ENCODE measurements at regions not wholly inside any gene's neighbourhood (a gene's known extent, or its start where the extent isn't known, plus 50 kb on each side); places are given as distances from the start of the nearest gene placed in this dataset.

DNA sequence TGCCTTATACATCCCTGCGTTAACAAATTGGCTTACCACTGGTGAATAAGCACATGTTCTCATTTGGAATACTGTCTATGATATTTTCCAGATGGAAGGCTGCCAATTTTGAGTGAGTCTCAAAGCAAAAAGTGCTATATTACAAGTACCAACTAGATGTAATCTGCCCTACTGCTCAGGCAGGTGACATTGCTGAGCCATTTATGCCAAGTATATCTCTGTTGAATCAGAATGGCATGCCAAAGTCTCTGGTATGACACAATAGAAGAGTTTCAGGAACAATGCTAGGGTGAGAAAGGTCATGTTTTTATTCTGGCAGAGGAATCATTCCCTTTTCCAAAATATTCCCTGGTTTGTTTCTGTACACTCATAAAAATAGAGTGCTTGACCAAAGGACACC, 356.5 kb downstream of the CDH9 start:
- H3K27ac Mint-ChIP-seq = no peak overlapping the region
- DNase-seq (ENCODE audit: extremely low spot score, unreplicated experiment) = no peak
- no peaks in the 10 kb centered on the region for H3K4me1 Mint-ChIP-seq (ENCODE audit: unreplicated experiment)
- H3K9me3 Mint-ChIP-seq = no peaks in the 10 kb centered on the region
- TF ChIP-seq, protein P1, sequence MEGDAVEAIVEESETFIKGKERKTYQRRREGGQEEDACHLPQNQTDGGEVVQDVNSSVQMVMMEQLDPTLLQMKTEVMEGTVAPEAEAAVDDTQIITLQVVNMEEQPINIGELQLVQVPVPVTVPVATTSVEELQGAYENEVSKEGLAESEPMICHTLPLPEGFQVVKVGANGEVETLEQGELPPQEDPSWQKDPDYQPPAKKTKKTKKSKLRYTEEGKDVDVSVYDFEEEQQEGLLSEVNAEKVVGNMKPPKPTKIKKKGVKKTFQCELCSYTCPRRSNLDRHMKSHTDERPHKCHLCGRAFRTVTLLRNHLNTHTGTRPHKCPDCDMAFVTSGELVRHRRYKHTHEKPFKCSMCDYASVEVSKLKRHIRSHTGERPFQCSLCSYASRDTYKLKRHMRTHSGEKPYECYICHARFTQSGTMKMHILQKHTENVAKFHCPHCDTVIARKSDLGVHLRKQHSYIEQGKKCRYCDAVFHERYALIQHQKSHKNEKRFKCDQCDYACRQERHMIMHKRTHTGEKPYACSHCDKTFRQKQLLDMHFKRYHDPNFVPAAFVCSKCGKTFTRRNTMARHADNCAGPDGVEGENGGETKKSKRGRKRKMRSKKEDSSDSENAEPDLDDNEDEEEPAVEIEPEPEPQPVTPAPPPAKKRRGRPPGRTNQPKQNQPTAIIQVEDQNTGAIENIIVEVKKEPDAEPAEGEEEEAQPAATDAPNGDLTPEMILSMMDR (conservative IDR thresholded peaks at IDR 0.05) = no peak
- no peaks in the 10 kb centered on the region for H3K27me3 Mint-ChIP-seq
- no peak overlapping the region for H3K4me3 Mint-ChIP-seq
- H3K36me3 Mint-ChIP-seq = peaks cover 4% of the 10 kb centered on the region

DNA sequence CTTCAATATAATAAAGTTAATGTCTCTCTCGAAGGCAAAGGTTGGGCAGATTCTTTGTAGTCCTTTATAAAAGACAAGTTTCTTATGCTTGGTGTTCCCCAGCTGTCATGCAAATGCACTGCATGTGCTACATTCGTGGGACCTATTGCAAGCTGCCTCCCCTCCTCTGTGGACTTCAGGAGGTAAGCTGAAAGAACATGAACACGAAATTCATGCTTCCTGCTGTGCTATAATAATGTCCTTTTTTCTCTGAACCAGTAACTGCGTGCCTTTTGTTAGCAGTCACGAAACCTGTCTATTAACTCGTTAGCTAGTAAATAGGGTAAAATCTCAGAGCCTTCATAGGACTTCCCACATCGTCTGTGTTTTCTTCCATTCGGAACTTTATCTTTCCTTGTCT, 363.5 kb downstream of the CDH9 start:
- H3K36me3 Mint-ChIP-seq = no peaks in the 10 kb centered on the region
- TF ChIP-seq, protein P1 (conservative IDR thresholded peaks at IDR 0.05) = no peak
- H3K27ac Mint-ChIP-seq = no peak overlapping the region
- H3K4me1 Mint-ChIP-seq (ENCODE audit: unreplicated experiment) = no peaks in the 10 kb centered on the region
- no peak for DNase-seq (ENCODE audit: extremely low spot score, unreplicated experiment)
- H3K4me3 Mint-ChIP-seq = no peak overlapping the region
- H3K9me3 Mint-ChIP-seq = no peaks in the 10 kb centered on the region
- H3K27me3 Mint-ChIP-seq = no peaks in the 10 kb centered on the region

DNA sequence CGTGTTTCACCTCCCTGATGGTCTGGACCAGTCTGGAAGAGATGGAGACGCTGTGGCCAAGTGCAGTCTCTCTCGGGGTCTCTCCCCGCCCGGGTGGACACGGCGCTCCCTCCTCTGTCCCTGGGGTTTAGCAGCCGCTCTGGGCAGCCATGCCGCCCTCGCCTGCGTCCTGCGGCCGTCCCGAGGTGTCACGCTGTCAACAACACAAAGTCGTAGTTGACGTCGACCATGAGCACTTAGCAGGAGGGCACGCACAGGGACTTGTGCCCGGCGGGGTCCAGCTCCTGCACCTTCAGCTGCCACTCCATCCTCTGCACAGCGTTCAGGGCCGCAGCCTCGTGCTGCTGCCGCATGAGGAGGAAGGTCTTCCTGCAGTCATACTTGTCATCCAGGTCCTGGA, 368.9 kb downstream of the CDH9 start:
- TF ChIP-seq, protein P1 (conservative IDR thresholded peaks at IDR 0.05) = no peak
- H3K27ac Mint-ChIP-seq = no peak overlapping the region
- H3K36me3 Mint-ChIP-seq = no peaks in the 10 kb centered on the region
- no peak for DNase-seq (ENCODE audit: extremely low spot score, unreplicated experiment)
- no peaks in the 10 kb centered on the region for H3K27me3 Mint-ChIP-seq
- no peaks in the 10 kb centered on the region for H3K9me3 Mint-ChIP-seq
- no peak overlapping the region for H3K4me3 Mint-ChIP-seq
- no peaks in the 10 kb centered on the region for H3K4me1 Mint-ChIP-seq (ENCODE audit: unreplicated experiment)

DNA sequence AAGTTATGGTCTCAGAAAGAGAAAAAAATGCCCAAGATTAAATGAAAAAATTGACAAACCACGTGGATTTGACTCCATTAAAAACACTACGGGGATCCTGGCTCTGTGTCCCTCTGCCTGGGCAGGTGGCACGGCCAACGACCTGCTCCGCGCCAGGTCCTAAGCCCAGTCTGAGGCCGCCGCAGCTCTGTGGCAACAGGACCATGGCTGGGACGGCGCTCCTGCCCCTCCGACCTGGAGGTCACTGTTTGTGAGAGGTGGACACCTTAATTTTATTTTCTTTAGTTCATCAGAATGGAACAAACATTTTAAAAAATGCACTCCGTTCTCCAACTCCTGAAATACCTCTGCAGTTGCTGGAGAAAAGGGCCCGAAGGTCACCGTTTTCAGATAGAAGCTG, 369.4 kb downstream of the CDH9 start:
- TF ChIP-seq, protein P1 (conservative IDR thresholded peaks at IDR 0.05) = no peak
- no peaks in the 10 kb centered on the region for H3K27me3 Mint-ChIP-seq
- H3K36me3 Mint-ChIP-seq = no peaks in the 10 kb centered on the region
- H3K4me3 Mint-ChIP-seq = no peak overlapping the region
- DNase-seq (ENCODE audit: extremely low spot score, unreplicated experiment) = no peak
- H3K9me3 Mint-ChIP-seq = no peaks in the 10 kb centered on the region
- H3K4me1 Mint-ChIP-seq (ENCODE audit: unreplicated experiment) = no peaks in the 10 kb centered on the region
- no peak overlapping the region for H3K27ac Mint-ChIP-seq

DNA sequence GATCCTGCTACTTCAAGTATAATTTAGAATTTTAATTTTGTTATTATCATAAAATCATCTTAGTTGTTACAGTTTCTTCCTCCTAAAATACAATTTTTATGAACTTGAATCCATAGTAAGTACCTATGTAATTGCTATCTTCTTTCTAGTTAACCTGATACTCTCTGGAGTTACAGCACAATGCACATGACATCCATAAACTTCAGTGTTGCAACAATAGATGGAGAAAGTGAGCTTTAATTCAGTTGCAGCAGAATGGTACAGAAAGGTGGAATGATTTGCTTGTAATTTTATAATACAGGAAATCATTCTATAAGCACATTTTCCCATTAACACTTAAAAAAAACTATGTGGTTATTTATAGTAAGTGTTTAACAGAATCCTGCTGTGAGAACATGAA, 372.0 kb downstream of the CDH9 start:
- Mint-ChIP-seq H3K9me3 (no peaks in the 10 kb centered on the region), H3K4me1 (ENCODE audit: unreplicated experiment) (no peaks in the 10 kb centered on the region), H3K27me3 (no peaks in the 10 kb centered on the region), H3K36me3 (no peaks in the 10 kb centered on the region), H3K27ac (no peak overlapping the region), H3K4me3 (no peak overlapping the region)
- TF ChIP-seq, protein P1 (conservative IDR thresholded peaks at IDR 0.05) = no peak
- no peak for DNase-seq (ENCODE audit: extremely low spot score, unreplicated experiment)

DNA sequence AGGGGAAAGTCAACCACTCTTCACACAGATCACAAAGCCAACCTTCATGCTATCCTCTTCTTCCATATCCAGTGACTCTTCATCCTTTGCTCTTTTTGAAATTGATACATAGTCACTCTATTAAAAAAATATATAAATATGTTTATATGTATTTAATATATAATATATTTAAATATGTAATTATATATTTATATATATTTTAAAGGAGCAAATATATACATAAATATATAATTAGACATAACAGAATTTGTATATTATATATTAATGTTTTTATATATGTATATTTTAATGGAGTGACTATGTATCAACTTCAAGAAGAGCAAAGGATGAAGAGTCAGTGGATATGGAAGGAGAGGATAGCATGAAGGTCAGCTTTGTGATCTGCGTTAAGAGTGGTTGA, 374.9 kb downstream of the CDH9 start:
- no peaks in the 10 kb centered on the region for H3K36me3 Mint-ChIP-seq
- no peaks in the 10 kb centered on the region for H3K4me1 Mint-ChIP-seq (ENCODE audit: unreplicated experiment)
- H3K9me3 Mint-ChIP-seq = no peaks in the 10 kb centered on the region
- no peak overlapping the region for H3K27ac Mint-ChIP-seq
- DNase-seq (ENCODE audit: extremely low spot score, unreplicated experiment) = no peak
- H3K4me3 Mint-ChIP-seq = no peak overlapping the region
- TF ChIP-seq, protein P1 (conservative IDR thresholded peaks at IDR 0.05) = no peak
- H3K27me3 Mint-ChIP-seq = no peaks in the 10 kb centered on the region

All from type B pancreatic cell (in vitro differentiated cells).